ENCODE measurements at regions not wholly inside any gene's neighbourhood (a gene's known extent, or its start where the extent isn't known, plus 50 kb on each side); places are given as distances from the start of the nearest gene placed in this dataset.
"Not testable (repeated sequence)": the region's sequence is repeated elsewhere in the genome, so short reads cannot be mapped to it uniquely, and the experiment has no call there.

DNA sequence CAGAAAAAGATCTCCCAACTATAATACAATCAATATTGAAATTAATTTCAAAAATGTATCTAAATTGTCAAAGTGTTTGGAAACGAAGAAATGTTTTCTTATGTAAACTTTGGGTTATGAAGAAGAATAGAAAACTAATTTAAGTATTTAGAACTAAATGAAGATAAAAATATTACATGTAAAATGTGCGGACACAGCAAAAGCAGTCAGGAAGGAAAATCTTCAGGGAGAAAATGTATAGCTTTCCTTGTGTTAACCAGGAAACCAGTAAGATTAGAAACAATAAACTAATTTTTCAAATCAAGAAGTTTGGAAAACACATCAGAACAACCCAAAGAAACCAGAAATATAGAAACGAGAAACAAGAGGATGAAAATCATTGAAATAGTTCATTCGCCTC is 466.5 kb downstream of the BRD1 start:
- no peak for DNase-seq

DNA sequence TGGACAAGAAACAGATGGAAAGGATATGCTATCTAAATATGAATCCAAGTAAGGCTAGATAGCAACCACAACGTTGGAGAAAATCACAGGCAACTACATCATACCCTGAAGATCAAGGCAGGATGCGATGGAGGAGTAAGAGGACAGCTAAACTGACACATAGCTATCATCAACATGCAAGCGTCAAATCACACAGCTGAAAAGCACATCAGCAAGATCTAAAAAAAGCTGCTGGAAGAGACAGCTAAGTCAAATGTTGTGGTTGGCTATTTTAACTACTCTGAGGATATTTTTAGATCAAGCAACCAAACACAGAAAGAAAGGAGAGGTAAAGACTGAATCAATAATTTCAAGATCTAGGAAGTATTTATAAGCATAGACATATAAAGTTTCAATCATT is 466.9 kb downstream of the BRD1 start:
- DNase-seq, result no peak

DNA sequence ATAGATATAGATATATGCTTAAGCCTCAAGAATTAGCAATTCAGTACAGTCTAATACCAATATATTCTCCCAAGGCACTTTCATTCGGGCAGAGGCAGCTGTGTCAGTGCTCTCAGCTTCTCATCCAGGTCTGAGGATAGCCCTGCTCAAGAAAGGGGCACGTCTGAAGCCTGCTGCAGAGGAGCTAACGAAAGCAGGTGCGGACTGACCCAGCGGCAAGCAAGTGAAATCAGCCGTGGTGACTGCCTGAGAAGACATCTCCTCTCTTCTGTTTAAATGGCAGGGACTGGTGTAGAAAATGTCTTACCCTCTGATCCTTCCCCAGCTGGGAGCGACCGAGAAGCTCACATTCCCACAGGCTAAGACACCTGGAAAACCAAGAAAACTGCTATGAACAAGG is 468.6 kb downstream of the BRD1 start:
- no peak for DNase-seq

DNA sequence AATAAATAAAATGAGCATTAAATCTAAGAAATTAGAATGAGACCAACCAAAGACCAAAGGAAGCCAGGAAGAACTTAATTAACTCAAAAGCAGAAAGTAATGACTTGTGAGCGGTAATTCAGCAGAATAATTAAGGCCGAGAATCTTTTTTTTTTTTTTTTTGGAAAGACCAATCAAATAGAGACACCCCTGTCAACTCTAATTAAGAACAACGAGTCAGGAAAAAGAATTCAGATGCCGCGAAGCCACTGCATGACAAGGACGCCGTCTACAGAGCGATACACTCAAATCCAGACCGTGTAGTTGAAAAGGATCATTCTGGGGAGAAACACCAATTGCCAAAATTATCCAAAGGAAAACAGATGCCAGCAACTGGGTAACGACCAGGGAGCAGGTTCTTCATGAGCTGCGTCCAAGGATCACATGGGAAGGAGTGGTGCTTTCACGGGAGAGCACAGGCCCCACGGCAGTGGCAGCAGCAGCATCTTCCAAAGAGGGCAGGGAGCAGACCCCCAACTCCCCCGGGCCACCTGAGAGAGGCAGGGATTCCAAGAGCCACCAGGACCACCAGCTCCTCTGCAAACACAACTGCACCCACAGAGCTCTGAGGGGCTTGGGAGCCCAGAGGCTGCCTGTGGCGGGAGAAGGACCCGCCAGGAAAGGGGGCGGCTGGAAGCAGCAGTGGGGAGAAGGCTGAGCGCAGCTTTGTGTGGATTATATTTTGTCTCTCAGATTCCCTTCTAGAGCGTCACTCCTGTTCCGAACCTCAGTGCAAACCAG is 469.8 kb downstream of the BRD1 start:
- DNase-seq, result no peak

DNA sequence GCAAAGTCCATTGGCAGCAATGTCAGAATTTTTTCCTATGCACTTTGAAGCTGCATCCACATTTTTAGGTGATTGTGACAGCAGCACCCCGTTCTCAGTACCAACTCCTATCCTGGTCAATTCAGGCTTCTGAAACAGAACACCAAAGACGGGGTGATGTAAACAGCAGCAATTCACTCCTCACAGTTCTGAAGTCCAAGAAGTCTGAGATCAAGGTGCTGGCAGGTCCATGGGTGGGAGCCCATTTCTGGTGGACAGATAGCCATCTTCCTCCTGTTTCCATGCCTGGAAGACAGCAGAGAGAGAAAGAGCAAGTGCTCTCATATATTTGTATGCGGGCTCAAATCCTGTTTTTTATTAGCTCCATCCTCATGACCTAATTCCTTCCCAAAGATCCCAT is 471.2 kb downstream of the BRD1 start:
- no peak for DNase-seq

DNA sequence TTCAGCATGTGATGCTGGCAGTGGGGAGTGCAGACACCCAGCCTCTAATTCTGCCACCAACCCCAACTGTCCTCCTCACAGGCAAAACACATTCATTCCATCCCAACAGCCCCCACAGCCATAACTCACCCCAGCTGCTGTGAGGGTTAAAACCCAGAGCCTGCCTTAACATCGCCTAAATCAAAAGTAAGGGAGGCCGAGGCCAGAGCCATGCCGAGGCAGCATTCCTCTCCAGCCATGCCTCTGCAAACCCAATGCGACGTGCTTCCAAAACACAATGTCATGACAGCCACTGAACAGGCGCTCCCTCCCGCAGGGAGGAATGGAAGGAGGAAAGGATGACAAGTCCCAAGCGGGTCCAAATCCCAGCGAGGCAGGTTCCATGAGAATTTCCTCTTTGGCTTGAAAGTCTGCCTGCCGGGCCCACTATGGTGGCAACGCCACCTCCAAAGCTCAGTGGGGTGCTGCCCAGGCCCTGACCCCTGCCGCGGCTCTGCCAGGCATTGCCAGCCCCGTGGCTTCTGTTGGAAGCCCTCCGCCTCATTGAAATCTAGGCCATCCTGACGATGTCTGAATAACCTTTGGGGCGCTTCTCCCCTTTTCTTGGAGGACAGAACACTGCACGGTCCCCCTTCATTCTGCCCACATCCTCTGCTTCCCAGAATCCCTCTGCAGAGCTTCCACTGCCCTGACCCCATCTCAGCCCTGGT is 472.3 kb downstream of the BRD1 start:
- DNase-seq, result no peak

DNA sequence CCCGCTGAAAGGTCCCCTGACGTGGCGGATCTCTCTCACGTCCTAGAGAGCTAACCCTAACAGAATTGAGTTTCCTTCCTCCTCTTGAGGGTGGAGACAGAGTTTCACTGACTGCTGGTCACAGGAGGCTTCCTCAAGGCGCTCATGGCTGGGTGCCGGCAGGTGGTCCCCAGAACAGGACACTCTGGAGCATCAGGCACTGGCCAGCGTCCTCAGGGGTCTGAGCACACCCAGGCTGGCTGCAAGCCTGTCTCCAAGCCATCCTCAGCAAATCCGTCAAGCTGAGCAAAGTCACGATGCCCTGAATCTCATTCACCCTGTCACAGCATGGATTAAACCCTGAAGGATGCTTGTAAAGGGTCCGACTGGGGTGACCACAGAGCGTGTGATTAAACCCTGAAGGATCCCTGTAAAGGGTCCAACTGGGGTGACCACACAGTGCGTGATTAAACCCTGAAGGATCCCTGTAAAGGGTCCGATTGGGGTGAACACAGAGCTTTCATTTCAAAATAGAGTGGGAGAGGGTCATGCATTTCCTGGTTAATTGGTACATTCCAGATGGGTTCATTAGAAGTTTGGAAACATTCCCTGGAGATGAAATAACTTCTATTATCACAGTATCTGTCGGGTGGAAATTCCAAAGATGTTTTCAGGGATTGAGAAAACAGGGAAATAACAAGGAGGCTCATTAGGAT is 473.0 kb downstream of the BRD1 start:
- DNase-seq, result no peak

DNA sequence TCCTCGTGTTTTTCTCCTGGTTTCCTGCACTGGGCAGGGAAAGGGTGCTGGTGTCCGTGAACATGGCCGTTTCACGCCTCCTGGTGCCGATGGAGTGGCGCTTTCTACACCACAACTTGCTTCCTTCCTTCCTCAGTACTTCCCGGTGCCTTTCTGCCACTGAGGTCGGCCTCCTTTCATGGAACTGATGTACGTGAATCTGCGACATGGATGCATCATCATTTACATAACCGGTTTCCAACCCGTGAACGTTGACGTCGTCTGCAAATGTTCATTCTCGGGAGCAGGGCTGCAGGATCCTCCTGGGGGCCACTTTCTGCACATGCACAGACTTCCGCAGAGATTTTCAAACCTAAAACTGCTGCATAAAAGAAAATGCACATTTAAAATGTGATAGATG is 474.4 kb downstream of the BRD1 start:
- no peak for DNase-seq

DNA sequence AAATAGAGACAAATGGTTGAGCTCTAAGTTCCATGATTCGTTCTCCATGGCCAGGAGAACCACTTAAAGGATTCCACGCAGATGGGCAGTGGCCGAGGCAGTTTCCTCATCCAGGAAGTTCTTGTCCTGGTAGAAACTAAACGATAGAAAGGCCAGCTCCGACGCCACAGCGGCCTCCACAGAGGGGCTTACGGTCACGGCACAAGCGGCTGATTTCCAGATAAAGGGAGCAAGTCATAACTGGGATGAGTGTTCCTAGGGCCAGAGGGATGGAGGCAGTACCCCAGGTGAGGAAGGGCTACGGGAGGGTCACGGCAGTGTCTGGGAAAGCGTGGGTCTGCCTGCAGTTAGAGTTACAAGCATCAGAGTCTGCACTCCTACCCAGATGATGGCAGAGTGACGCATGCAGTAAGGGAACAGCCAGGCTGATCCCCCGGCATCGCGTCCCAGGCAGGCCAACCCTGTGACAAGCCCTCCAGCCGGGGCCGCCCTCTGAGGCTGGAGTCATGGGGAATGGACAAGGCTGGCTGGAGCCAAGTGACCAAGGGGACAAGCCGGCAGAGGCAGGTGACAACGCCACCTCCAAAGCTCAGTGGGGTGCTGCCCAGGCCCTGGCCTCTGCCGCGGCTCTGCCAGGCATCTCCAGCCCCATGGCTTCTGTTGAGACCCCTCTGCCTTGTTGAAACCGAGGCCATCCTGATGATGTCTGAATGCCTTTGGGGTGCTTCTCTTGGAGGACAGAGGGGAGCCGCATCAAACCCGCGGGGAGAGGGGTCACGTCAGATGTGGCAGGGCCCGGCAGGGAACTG is 475.1 kb downstream of the BRD1 start:
- DNase-seq, result no peak

DNA sequence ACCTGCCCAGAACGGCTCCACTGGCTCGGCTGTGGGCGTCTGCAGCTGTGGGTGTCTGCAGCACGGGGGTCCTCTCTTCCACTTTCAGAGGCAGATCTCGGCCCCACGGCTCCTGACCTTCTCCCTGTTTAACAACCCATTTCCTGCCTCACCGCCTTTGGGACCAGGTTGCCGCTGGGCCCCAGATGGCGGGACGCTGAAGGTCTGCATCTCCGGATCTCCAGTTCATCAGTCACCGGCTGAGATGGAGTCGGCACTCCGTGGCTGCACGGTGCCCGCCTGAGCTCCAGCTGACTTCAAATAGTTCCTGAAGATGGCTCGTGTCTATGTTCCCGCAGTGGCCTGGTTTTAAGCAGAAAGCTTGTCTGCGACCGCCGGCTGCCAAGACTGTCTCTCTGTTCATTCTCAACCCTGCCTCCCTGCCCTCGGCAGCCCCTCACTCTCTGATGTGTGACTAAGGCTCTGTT is 475.9 kb downstream of the BRD1 start:
- no peak for DNase-seq

DNA sequence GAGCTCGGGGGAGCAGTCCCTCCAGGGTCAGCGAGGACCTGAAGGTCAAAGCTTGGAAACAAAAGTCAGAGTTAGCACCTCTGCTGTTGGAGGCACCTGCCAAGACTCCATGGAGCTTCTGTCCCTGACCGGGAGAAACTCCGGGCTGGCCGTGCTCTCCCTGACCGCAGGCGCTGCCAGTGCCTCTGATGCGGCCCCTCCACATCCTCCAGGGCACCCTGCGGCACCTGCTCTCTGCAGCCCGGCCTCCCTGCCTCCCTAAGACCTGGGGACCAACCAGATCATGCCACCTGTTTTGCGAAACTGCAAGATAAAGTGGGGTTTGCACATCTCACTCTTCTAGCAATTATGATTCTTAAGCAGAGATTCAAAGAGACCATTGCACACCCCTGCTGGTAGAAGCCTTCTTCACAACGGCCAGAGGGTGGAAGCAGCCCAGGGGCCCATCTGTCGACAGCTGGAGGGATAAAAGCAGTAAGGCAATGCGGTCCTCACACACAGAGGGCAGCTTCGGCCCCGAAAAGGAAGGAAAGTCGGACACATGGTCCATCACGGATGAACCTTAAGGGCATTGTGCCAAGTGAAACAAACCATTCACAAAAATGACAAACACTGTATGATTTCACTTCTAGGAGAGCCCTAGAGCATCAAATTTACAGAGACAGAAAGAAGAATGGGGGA is 477.1 kb downstream of the BRD1 start:
- no peak for DNase-seq

DNA sequence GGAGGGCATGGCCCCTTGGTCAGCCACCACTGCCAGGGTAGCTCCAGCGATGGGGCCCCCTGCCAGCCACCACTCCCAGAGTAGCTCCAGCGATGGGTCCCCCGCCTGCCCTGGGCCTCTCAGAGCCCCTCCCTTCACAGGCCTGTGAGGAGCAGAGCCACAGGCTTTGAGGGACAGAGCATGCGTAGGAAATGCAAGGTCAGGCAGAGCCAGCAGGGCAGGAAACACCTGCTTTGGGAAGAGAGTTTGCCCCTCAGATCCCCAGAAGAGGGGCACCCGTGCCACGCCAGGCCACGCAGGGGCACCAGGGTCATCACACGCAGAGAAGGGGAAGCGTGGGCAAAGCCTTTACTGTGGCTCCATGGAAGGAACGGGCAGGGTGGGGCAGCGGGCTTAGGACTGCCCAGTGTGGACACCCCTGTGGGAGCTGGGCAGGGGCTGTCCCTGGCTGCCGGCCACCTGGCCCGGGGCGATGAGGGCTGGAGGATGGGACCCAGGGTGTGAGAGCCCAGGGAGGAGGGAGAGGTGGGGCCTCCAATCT is 477.8 kb downstream of the BRD1 start:
- no peak for DNase-seq

DNA sequence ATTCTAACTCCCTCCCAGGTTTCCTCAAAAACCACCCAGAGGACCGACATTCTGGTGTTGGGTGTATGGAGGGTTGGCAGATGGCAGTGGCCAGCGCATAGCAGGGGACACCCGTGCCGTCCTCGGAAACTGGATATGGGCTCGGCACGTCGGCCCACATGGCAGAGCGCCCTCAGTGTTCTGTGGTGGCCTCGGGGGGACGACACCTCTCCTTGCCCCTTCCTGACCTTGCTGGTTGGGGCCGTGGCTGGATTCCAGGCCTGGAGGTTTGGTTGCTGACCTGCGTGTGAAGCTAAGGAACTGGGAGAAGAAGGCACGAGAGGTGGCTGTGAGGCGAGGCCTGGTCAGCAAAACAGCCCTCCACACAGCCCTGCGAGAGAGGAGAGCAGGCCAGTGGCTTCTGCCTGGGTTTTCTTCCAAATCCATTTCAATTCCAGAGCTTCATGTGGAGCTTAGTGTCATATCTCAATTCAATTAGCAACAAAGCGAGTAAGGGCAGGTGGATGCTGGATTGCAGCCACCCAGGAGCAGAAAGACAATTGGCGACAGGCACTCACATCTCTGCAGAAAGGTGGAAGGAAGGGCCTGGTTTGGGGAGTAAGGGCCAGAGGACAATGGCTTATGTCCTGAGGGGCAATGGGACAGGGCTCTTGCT is 478.4 kb downstream of the BRD1 start:
- DNase-seq, result no peak

DNA sequence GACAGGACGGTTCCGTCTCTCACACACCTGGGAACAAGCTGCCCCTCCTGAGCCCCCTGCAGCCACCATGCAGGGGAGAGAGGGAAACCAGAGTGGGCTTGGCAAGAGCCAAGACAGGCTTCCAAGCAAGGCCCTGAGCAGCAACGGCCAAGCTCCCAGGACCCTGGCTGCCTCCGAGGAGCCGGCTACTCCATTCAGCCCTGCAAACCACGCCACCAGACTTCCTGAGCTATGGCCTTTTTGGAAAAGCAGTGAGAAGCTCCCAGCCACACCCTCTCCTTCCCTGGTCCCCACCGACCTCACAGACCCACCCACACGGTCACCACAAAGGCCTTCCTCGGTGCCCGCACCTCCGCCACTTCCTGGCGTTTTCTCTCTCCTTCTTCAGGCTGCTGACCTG is 479.0 kb downstream of the BRD1 start:
- DNase-seq, result no peak

DNA sequence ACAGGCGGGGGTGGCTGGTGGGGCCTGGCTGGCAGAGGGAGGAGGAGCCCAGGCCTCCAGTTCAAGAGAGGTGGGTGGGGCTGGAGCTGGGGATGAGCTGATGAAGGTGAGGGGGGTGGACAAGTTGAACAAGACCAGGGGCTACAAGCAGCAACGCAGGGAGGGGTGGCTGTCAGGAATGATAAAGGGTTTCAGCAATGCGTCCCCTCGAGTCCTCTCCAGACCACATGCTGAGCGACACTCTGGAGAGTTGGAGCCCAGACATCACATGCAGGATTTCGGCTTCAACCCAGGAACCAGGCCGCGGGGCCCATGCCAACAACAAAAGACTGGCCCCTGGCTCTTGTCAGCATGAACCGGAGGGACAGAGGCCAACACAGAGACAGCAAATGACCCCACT is 480.3 kb downstream of the BRD1 start:
- DNase-seq, result no peak

DNA sequence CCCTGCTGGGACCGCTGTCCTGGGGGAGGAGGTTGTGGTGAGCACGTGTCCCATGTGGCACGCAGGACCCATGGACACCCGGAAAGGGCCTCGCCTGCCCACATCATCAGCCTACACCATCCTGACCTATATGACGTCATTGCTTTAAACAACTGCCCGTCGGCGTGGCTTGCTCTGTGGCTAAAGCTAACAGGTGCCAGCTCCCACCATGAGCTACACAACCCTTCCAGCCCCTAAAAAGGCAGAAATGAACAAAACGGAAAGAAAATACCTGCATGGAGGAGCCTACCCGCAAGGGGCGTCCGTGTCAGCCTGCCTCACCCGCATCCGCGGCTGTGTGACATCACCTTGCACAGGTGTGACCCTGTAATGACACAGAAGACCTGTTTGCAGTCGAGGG is 481.8 kb downstream of the BRD1 start:
- DNase-seq, result no peak

DNA sequence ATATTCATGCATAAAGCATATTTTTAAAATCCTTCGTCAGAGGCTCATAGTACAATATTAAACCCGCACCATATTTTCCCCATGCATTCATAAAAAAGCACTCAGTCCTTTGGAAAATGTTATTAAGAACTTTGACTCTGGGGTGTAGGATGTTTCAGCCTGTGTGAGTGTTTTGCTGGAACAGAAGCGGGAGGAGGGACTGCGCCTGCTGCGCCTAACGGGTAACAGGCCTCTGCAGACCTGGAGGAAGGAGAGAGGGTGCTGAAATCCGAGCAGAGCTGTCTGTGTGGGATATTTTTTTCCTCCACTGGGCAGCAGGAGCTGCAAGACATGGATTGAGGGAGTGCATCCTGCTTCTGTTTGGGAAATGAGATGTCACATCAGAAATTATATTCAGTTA is 483.0 kb downstream of the BRD1 start:
- no peak for DNase-seq

DNA sequence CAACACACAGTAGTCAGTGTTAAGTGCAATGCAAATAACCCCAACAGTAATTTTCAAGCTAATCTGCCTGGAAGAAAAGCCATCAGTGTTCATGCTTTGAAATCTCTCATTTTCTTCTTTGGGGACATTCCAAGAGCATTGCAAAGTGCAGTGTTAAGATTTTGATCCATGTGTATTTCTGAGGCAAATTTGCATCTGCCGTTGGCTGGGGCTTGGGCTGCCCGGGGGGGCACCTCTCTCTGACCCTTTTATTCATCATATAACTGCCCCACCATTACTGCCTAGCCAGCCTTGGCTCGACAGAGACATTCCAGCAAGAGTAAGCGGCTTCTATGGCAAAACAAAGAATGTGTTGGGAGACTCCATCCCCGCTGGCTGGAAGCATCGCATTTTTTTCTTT is 483.5 kb downstream of the BRD1 start:
- DNase-seq, result no peak

DNA sequence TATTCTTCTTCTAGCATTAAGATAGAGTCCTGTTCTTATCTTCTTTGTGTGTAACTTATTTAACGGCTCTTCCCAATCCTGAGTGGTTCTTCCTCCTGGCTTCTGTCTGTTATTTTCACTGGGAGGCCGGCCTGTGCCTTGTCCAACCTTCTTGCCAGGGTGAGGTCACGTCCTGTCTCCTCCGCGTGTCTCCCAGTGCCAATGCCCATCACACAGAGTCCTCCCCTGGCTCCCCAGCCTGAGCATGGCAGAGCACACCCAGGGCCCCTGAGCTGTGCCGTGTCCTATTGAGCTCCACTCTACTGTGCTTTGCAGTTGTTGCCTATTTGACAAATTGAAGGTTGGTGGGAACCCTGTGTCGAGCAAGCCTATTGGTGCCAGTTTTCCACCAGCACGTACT is 487.3 kb downstream of the BRD1 start:
- no peak for DNase-seq

DNA sequence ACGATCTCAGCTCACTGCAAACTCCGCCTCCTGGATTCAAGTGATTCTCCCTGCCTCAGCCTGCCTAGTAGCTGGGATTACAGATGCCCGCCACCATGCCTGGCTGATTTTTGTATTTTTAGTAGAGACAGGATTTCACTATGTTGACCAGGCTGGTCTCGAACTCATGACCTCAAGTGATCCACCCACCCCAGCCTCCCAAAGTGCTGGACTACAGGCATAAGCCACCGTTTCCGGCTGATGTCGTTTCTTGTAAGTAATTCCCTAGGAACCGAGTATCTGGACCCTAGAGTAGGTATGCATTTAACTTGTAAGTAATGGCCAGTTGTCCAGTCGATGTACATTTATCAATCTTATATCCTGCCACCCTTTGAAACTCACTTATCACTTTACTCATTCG is 491.2 kb downstream of the BRD1 start:
- DNase-seq, result not testable (repeated sequence)

DNA sequence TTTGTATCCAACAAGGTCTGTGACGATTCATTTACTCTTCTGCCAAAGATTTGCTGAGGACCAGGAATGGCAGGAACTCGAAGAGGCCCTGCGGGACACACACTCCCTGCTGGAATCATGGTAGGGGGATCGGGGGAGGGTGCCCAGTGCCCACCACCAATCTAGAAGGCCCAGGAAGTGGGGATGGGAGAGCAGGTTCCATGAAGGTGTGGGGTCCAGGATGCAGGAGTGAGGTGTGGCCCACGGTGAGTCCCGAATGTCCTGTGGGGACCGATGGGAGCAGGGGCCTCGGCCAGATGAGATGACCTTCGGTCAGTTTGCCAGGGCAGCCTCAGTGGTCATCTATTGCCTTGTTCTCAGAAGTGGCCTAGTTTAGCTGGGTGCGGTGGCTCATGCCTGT is 492.7 kb downstream of the BRD1 start:
- no peak for DNase-seq

DNA sequence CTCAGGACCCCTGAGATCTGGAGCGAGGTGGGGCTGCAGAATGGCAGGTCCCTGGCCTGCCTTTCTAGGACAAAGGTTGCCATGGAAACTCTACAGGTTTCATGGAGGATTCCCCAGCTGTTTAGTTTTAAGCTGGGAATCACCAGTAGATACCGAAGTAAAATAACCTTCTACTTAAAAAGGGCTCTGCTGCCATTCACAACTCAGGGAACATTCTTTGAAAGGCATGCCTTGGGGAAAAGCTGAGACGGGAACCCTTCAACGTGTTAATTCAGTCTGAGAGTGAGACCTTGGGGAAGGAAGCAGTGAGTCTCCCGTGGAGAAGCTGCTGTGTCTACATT is 493.3 kb downstream of the BRD1 start:
- no peak for DNase-seq
